ENCODE measurements at regions not wholly inside any gene's neighbourhood (a gene's known extent, or its start where the extent isn't known, plus 50 kb on each side); places are given as distances from the start of the nearest gene placed in this dataset.

- TF ChIP-seq CTCF (IDR thresholded peaks at IDR 0.05; ENCODE audit: extremely low read depth, low read depth, low read length): no peak
- H2AFZ ChIP-seq (ENCODE audit: low read length): no peak overlapping the region
- H3K27ac ChIP-seq (ENCODE audit: low read depth, low read length): no peak overlapping the region
- no peaks in the 10 kb centered on the region for H3K27me3 ChIP-seq (ENCODE audit: insufficient read depth, low read length)
- no peaks in the 10 kb centered on the region for H3K79me2 ChIP-seq (ENCODE audit: insufficient read depth, low read length)
- no peaks in the 10 kb centered on the region for H3K36me3 ChIP-seq (ENCODE audit: insufficient read depth, low read length)
- DNase-seq (ENCODE audit: insufficient read length, low spot score, missing footprints): no peak
- no peaks in the 10 kb centered on the region for H4K20me1 ChIP-seq (ENCODE audit: insufficient read depth, low read length)
- H3K4me1 ChIP-seq (ENCODE audit: insufficient read depth, low read length): no peaks in the 10 kb centered on the region
- H3K4me3 ChIP-seq (ENCODE audit: insufficient read depth, low read length): no peak overlapping the region
- no peaks in the 10 kb centered on the region for H3K9me3 ChIP-seq (ENCODE audit: low read depth, low read length)
- no peak overlapping the region for H3K4me2 ChIP-seq (ENCODE audit: insufficient read depth, low read length)
These were observed 75.9 kb upstream of the TCF4 start for GRCh38 chr18:55663891-55664290.

DNA sequence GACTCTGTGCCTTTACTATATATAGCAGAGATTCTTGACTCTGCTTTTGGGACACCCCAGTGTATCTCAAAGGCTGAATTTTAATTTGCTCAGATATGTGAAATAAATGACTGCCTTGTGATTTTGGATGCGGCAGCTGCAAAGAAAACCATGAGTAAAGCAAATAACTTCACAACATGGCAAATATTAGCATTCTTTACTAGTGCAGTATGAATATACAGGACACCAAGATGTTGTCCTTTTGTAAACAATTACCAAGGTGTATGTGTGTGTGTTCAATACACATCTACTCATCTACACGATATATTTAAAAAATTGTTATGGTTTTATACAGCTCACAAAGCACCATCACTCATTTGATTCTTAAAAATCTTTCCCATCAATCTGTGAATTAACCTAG, 70.6 kb upstream of the TCF4 start:
- H3K36me3 ChIP-seq (ENCODE audit: insufficient read depth, low read length): no peaks in the 10 kb centered on the region
- no peak overlapping the region for H3K27ac ChIP-seq (ENCODE audit: low read depth, low read length)
- H3K4me3 ChIP-seq (ENCODE audit: insufficient read depth, low read length): no peak overlapping the region
- no peaks in the 10 kb centered on the region for H3K9me3 ChIP-seq (ENCODE audit: low read depth, low read length)
- H3K4me1 ChIP-seq (ENCODE audit: insufficient read depth, low read length): no peaks in the 10 kb centered on the region
- H4K20me1 ChIP-seq (ENCODE audit: insufficient read depth, low read length): no peaks in the 10 kb centered on the region
- H2AFZ ChIP-seq (ENCODE audit: low read length): no peak overlapping the region
- no peaks in the 10 kb centered on the region for H3K27me3 ChIP-seq (ENCODE audit: insufficient read depth, low read length)
- DNase-seq (ENCODE audit: insufficient read length, low spot score, missing footprints): no peak
- H3K4me2 ChIP-seq (ENCODE audit: insufficient read depth, low read length): no peak overlapping the region
- H3K79me2 ChIP-seq (ENCODE audit: insufficient read depth, low read length): no peaks in the 10 kb centered on the region
- TF ChIP-seq CTCF (IDR thresholded peaks at IDR 0.05; ENCODE audit: extremely low read depth, low read depth, low read length): no peak

DNA sequence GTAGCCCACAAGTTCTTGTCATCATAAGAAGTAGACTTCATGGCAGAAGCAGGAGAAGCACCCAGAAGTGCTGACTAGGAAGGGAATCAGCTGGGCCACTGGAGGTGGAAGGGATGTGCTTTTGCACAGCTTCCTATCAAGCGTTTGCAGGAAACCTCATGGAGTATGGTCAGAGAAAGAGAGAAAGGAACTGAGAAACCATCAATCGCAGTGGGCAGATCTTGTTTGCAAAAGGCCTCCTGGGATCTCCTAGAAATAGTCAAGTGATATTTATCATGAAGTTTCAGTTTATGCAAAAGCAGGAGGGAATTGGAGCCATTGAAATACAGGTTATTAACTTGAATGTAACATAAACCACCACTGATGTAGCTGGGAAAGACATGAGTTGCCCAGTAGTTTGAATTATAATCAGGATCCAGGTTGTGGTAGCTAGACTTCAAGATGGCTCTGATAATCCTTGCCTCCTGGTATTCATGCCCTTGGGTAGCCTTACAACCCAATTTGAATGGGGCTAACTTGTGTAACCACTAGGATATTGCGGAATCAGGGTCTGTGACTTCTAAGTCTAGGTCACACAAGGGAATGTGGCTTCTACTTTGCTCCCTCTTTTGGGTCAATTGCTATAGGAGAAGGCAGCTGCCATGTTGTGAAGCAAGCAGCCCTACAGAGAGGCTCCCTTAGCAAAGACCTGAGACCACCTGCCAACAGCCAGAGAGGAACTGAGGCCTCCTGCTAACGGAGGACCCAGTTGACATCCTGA, 69.8 kb upstream of the TCF4 start:
- Histone ChIP-seq H4K20me1 (ENCODE audit: insufficient read depth, low read length) (no peaks in the 10 kb centered on the region), H3K4me1 (ENCODE audit: insufficient read depth, low read length) (no peaks in the 10 kb centered on the region), H3K27ac (ENCODE audit: low read depth, low read length) (no peak overlapping the region), H2AFZ (ENCODE audit: low read length) (no peak overlapping the region), H3K4me3 (ENCODE audit: insufficient read depth, low read length) (no peak overlapping the region), H3K27me3 (ENCODE audit: insufficient read depth, low read length) (no peaks in the 10 kb centered on the region), H3K9me3 (ENCODE audit: low read depth, low read length) (no peaks in the 10 kb centered on the region), H3K36me3 (ENCODE audit: insufficient read depth, low read length) (no peaks in the 10 kb centered on the region), H3K4me2 (ENCODE audit: insufficient read depth, low read length) (no peak overlapping the region), H3K79me2 (ENCODE audit: insufficient read depth, low read length) (no peaks in the 10 kb centered on the region)
- DNase-seq (ENCODE audit: insufficient read length, low spot score, missing footprints): peak; percentile 38
- no peak for TF ChIP-seq CTCF (IDR thresholded peaks at IDR 0.05; ENCODE audit: extremely low read depth, low read depth, low read length)

DNA sequence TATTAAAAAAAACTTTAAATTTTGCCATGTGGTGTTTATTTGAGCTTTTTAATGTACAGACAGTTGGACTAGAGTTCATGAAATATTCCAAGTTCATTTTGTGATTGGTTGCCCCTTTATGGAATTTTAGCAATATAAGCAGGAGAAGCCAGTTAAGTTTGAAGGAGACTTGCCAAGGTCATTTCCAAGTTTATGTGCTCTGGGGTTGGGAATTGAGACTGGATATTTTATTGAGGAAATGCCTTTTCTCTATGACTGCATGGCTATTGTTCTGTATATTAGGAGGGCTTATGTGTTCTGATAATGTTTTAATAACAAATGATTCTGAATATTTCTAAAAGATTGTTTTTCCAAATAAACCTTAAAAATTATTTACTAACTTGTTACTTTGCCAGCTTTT, 67.0 kb upstream of the TCF4 start:
- Histone ChIP-seq H3K27me3 (ENCODE audit: insufficient read depth, low read length) (no peaks in the 10 kb centered on the region), H3K9me3 (ENCODE audit: low read depth, low read length) (no peaks in the 10 kb centered on the region), H3K36me3 (ENCODE audit: insufficient read depth, low read length) (no peaks in the 10 kb centered on the region), H3K4me3 (ENCODE audit: insufficient read depth, low read length) (no peak overlapping the region), H3K27ac (ENCODE audit: low read depth, low read length) (no peak overlapping the region), H3K79me2 (ENCODE audit: insufficient read depth, low read length) (no peaks in the 10 kb centered on the region), H4K20me1 (ENCODE audit: insufficient read depth, low read length) (no peaks in the 10 kb centered on the region), H2AFZ (ENCODE audit: low read length) (no peak overlapping the region), H3K4me2 (ENCODE audit: insufficient read depth, low read length) (no peak overlapping the region), H3K4me1 (ENCODE audit: insufficient read depth, low read length) (peaks cover 3% of the 10 kb centered on the region)
- DNase-seq (ENCODE audit: insufficient read length, low spot score, missing footprints): no peak
- TF ChIP-seq CTCF (IDR thresholded peaks at IDR 0.05; ENCODE audit: extremely low read depth, low read depth, low read length): no peak

Data from osteoblast (primary cell).